Femur (tissue), 1 donor: ENCODE measurements at regions not wholly inside any gene's neighbourhood (a gene's known extent, or its start where the extent isn't known, plus 50 kb on each side); places are given as distances from the start of the nearest gene placed in this dataset.
A peak's percentile ranks its signal among the peaks of the same experiment; 100 is the strongest.
"Not testable (repeated sequence)": the region's sequence is repeated elsewhere in the genome, so short reads cannot be mapped to it uniquely, and the experiment has no call there.

Source experiments
- DNase-seq: peaks from one replicate; pipeline ENCODE4 v3.0.0-alpha.2; 2017

- no peak for DNase-seq
Observed at GRCh38 chr3:127033171-127033570, 50.3 kb downstream of the PLXNA1 start.

- DNase-seq: peak; percentile 77
Observed at GRCh38 chr3:127033786-127034185, 50.9 kb downstream of the PLXNA1 start.

GRCh38 chr3:127034195-127034989 lies 51.5 kb downstream of the PLXNA1 start:
- no peak for DNase-seq

GRCh38 chr3:127034990-127035652 lies 52.2 kb downstream of the PLXNA1 start:
- no peak for DNase-seq

- peak; percentile 63 for DNase-seq
Observed at GRCh38 chr3:127035677-127036076, 52.8 kb downstream of the PLXNA1 start.

GRCh38 chr3:127036209-127037020 lies 53.5 kb downstream of the PLXNA1 start:
- no peak for DNase-seq

- no peak for DNase-seq
Observed at GRCh38 chr3:127037021-127037400, 54.1 kb downstream of the PLXNA1 start.

- no peak for DNase-seq
Observed at GRCh38 chr3:127037418-127037841, 54.5 kb downstream of the PLXNA1 start.

- no peak for DNase-seq
Observed at GRCh38 chr3:127037971-127038446, 55.1 kb downstream of the PLXNA1 start.

- no peak for DNase-seq
Observed at GRCh38 chr3:127038466-127038865, 55.6 kb downstream of the PLXNA1 start.

- no peak for DNase-seq
Observed at GRCh38 chr3:127038923-127039581, 56.1 kb downstream of the PLXNA1 start.

- no peak for DNase-seq
Observed at GRCh38 chr3:127039719-127040118, 56.8 kb downstream of the PLXNA1 start.

GRCh38 chr3:127040216-127040615 lies 57.3 kb downstream of the PLXNA1 start:
- DNase-seq: no peak

- DNase-seq: no peak
Observed at GRCh38 chr3:127041264-127041820, 58.4 kb downstream of the PLXNA1 start.

GRCh38 chr3:127041933-127042332 lies 59.0 kb downstream of the PLXNA1 start:
- no peak for DNase-seq

GRCh38 chr3:127042634-127043033 lies 59.7 kb downstream of the PLXNA1 start:
- no peak for DNase-seq

GRCh38 chr3:127043041-127043641 lies 60.2 kb downstream of the PLXNA1 start:
- DNase-seq: no peak

GRCh38 chr3:127043731-127044510 lies 61.0 kb downstream of the PLXNA1 start:
- no peak for DNase-seq

- DNase-seq: no peak
Observed at GRCh38 chr3:127044996-127045395, 62.1 kb downstream of the PLXNA1 start.

GRCh38 chr3:127045435-127046045 lies 62.6 kb downstream of the PLXNA1 start:
- no peak for DNase-seq

- not testable (repeated sequence) for DNase-seq
Observed at GRCh38 chr3:127046690-127047089, 63.8 kb downstream of the PLXNA1 start.
